Hepatocyte (in vitro differentiated cells): ENCODE measurements at regions not wholly inside any gene's neighbourhood (a gene's known extent, or its start where the extent isn't known, plus 50 kb on each side); places are given as distances from the start of the nearest gene placed in this dataset.

Experiments used
- DNase-seq: peaks from one replicate; pipeline ENCODE4 v3.0.0-alpha.2; 2016; ENCODE audit warnings: low spot score
- H2AFZ ChIP-seq: fragments of 200-600 bp; sonication (generic); 2 replicates; pipeline ENCODE4 v1.6.0; 2016; ENCODE audit warnings: antibody characterized with exemption, mild to moderate bottlenecking
- H3K27ac ChIP-seq: fragments of 200-600 bp; sonication (generic); 2 replicates; pipeline ENCODE4 v1.5.1; 2016; ENCODE audit warnings: mild to moderate bottlenecking
- H3K27me3 ChIP-seq: fragments of 200-600 bp; sonication (generic); 2 replicates; pipeline ENCODE4 v1.6.1; 2016
- H3K36me3 ChIP-seq: fragments of 200-600 bp; sonication (generic); replicated peaks from 2 replicates; pipeline ENCODE4 v1.5.1; 2016; ENCODE audit warnings: low read depth; ENCODE audit not compliant: insufficient read depth
- H3K4me1 ChIP-seq: fragments of 200-600 bp; sonication (generic); 2 replicates; pipeline ENCODE4 v1.5.1; 2016; ENCODE audit warnings: mild to moderate bottlenecking, moderate library complexity; ENCODE audit not compliant: insufficient read depth
- H3K4me2 ChIP-seq: fragments of 200-600 bp; sonication (generic); 2 replicates; pipeline ENCODE4 v1.6.0; 2016
- H3K4me3 ChIP-seq: fragments of 200-600 bp; sonication (generic); 2 replicates; pipeline ENCODE4 v1.5.1; 2016; ENCODE audit warnings: mild to moderate bottlenecking
- H3K79me2 ChIP-seq: fragments of 200-600 bp; sonication (generic); 2 replicates; pipeline ENCODE4 v1.6.0; 2017; ENCODE audit warnings: mild to moderate bottlenecking
- H3K9me2 ChIP-seq: fragments of 200-600 bp; sonication (generic); replicated peaks from 2 replicates; pipeline ENCODE4 v1.6.0; 2017; ENCODE audit warnings: mild to moderate bottlenecking; ENCODE audit not compliant: insufficient read depth
- H3K9me3 ChIP-seq: fragments of 200-600 bp; sonication (generic); 2 replicates; pipeline ENCODE4 v1.5.1; 2016; ENCODE audit warnings: low read depth, mild to moderate bottlenecking
- H4K20me1 ChIP-seq: fragments of 200-600 bp; sonication (generic); 2 replicates; pipeline ENCODE4 v1.6.0; 2016; ENCODE audit warnings: mild to moderate bottlenecking; ENCODE audit not compliant: insufficient read depth, poor library complexity, severe bottlenecking
- CTCF ChIP-seq: fragments of 200-600 bp; sonication (generic); IDR thresholded peaks from 2 replicates; pipeline ENCODE4 v1.5.1; 2016; ENCODE audit warnings: antibody characterized with exemption, mild to moderate bottlenecking; ENCODE audit not compliant: poor library complexity
- EZH2 ChIP-seq: fragments of 200-600 bp; sonication (generic); IDR thresholded peaks from 2 replicates; pipeline ENCODE4 v1.6.1; 2016; ENCODE audit warnings: antibody characterized with exemption, mild to moderate bottlenecking, borderline replicate concordance
- EZH2phosphoT487 ChIP-seq: fragments of 200-600 bp; sonication (generic); IDR thresholded peaks from one replicate; pipeline ENCODE4 v1.6.1; 2018; ENCODE audit warnings: antibody characterized with exemption, mild to moderate bottlenecking, low read depth, moderate library complexity; ENCODE audit not compliant: unreplicated experiment, severe bottlenecking
- WGBS: methylation state at CpG from one replicate; pipeline ENCODE4 v1.1.6; 2016; ENCODE audit warnings: low lambda C conversion rate; ENCODE audit errors: missing lambda C conversion rate; 5-methylcytosine and 5-hydroxymethylcytosine counted together

GRCh38 chr14:46487582-46488350 lies 163.8 kb downstream of the RPL10L start:
- Histone ChIP-seq H3K79me2 (no peaks in the 10 kb centered on the region), H3K36me3 (no peaks in the 10 kb centered on the region), H3K27me3 (no peaks in the 10 kb centered on the region), H3K4me2 (no peak overlapping the region), H3K27ac (no peak overlapping the region), H3K9me3 (no peaks in the 10 kb centered on the region), H3K4me3 (no peak overlapping the region), H3K9me2 (no peaks in the 10 kb centered on the region), H3K4me1 (no peaks in the 10 kb centered on the region), H2AFZ (no peak overlapping the region), H4K20me1 (no peaks in the 10 kb centered on the region)
- DNase-seq, result no peak
- WGBS, result 75% methylated on average over 10 of the region's 10 CpGs
- TF ChIP-seq EZH2phosphoT487 (no peak), EZH2 (no peak), CTCF (no peak)

- Histone ChIP-seq H3K9me3 (no peaks in the 10 kb centered on the region), H3K27me3 (no peaks in the 10 kb centered on the region), H3K9me2 (no peaks in the 10 kb centered on the region), H3K79me2 (no peaks in the 10 kb centered on the region), H3K4me2 (no peak overlapping the region), H3K36me3 (no peaks in the 10 kb centered on the region), H4K20me1 (no peaks in the 10 kb centered on the region), H3K4me1 (no peaks in the 10 kb centered on the region), H3K27ac (no peak overlapping the region), H2AFZ (no peak overlapping the region), H3K4me3 (no peak overlapping the region)
- TF ChIP-seq CTCF (no peak), EZH2 (no peak), EZH2phosphoT487 (no peak)
- no peak for DNase-seq
Observed at GRCh38 chr14:46482200-46482599, 169.4 kb downstream of the RPL10L start.

- Histone ChIP-seq H3K9me3 (no peaks in the 10 kb centered on the region), H3K79me2 (no peaks in the 10 kb centered on the region), H3K4me1 (no peaks in the 10 kb centered on the region), H4K20me1 (no peaks in the 10 kb centered on the region), H3K27me3 (no peaks in the 10 kb centered on the region), H3K4me2 (no peak overlapping the region), H2AFZ (no peak overlapping the region), H3K4me3 (no peak overlapping the region), H3K9me2 (no peaks in the 10 kb centered on the region), H3K36me3 (no peaks in the 10 kb centered on the region), H3K27ac (no peak overlapping the region)
- WGBS, result 46% methylated on average over 3 of the region's 3 CpGs
- DNase-seq, result peak; percentile 6
- no peak for TF ChIP-seq EZH2
- no peak for TF ChIP-seq EZH2phosphoT487
- no peak for TF ChIP-seq CTCF
Observed at GRCh38 chr14:46480817-46481216, 170.8 kb downstream of the RPL10L start.
